ENCODE measurements at regions not wholly inside any gene's neighbourhood (a gene's known extent, or its start where the extent isn't known, plus 50 kb on each side); places are given as distances from the start of the nearest gene placed in this dataset.

- Histone ChIP-seq H3K4me2 (ENCODE audit: low read depth, low read length, poor library complexity, severe bottlenecking) (no peak overlapping the region), H4K20me1 (ENCODE audit: insufficient read depth, low read length, poor library complexity, severe bottlenecking) (no peaks in the 10 kb centered on the region), H3K9me2 (replicated peaks; ENCODE audit: low read depth, low read length) (no peaks in the 10 kb centered on the region), H3K36me3 (ENCODE audit: insufficient read depth, low read length) (no peaks in the 10 kb centered on the region), H3K27me3 (ENCODE audit: insufficient read depth, low read length, poor library complexity, severe bottlenecking) (no peaks in the 10 kb centered on the region), H3K4me1 (ENCODE audit: insufficient read depth, low read length, poor library complexity, severe bottlenecking) (no peaks in the 10 kb centered on the region), H2AFZ (ENCODE audit: low read length) (no peak overlapping the region), H3K9ac (ENCODE audit: low read depth, low read length, poor library complexity, severe bottlenecking) (no peak overlapping the region), H3F3A (ENCODE audit: low read depth) (no peaks in the 10 kb centered on the region), H3K4me3 (ENCODE audit: low read length, poor library complexity, severe bottlenecking) (no peak overlapping the region), H3K79me2 (ENCODE audit: insufficient read depth, low read length) (no peaks in the 10 kb centered on the region), H3K9me3 (ENCODE audit: insufficient read depth, low read depth, low read length) (no peaks in the 10 kb centered on the region)
- TF ChIP-seq EZH2phosphoT487 (IDR thresholded peaks at IDR 0.05; ENCODE audit: borderline replicate concordance): no peak
- no peak for TF ChIP-seq CTCF (conservative IDR thresholded peaks at IDR 0.05; ENCODE audit: low read length)
Observed at GRCh38 chr13:72313546-72313945, 413.9 kb downstream of the MZT1 start.

GRCh38 chr13:72303941-72304746 lies 423.3 kb downstream of the MZT1 start:
- Histone ChIP-seq H3K27me3 (ENCODE audit: insufficient read depth, low read length, poor library complexity, severe bottlenecking) (no peaks in the 10 kb centered on the region), H3K79me2 (ENCODE audit: insufficient read depth, low read length) (no peaks in the 10 kb centered on the region), H3K9me3 (ENCODE audit: insufficient read depth, low read depth, low read length) (no peaks in the 10 kb centered on the region), H3K36me3 (ENCODE audit: insufficient read depth, low read length) (no peaks in the 10 kb centered on the region), H3F3A (ENCODE audit: low read depth) (no peaks in the 10 kb centered on the region), H3K9ac (ENCODE audit: low read depth, low read length, poor library complexity, severe bottlenecking) (no peak overlapping the region), H2AFZ (ENCODE audit: low read length) (no peak overlapping the region), H3K4me3 (ENCODE audit: low read length, poor library complexity, severe bottlenecking) (no peak overlapping the region), H3K4me2 (ENCODE audit: low read depth, low read length, poor library complexity, severe bottlenecking) (no peak overlapping the region), H3K9me2 (replicated peaks; ENCODE audit: low read depth, low read length) (no peaks in the 10 kb centered on the region), H3K4me1 (ENCODE audit: insufficient read depth, low read length, poor library complexity, severe bottlenecking) (no peaks in the 10 kb centered on the region), H4K20me1 (ENCODE audit: insufficient read depth, low read length, poor library complexity, severe bottlenecking) (no peaks in the 10 kb centered on the region)
- TF ChIP-seq EZH2phosphoT487 (IDR thresholded peaks at IDR 0.05; ENCODE audit: borderline replicate concordance): no peak
- no peak for TF ChIP-seq CTCF (conservative IDR thresholded peaks at IDR 0.05; ENCODE audit: low read length)

GRCh38 chr13:72296246-72296645 lies 429.2 kb upstream of the DACH1 start:
- H3K9me2 ChIP-seq (replicated peaks; ENCODE audit: low read depth, low read length): no peaks in the 10 kb centered on the region
- H3K9me3 ChIP-seq (ENCODE audit: insufficient read depth, low read depth, low read length): no peaks in the 10 kb centered on the region
- H3K9ac ChIP-seq (ENCODE audit: low read depth, low read length, poor library complexity, severe bottlenecking): no peak overlapping the region
- no peaks in the 10 kb centered on the region for H3K27me3 ChIP-seq (ENCODE audit: insufficient read depth, low read length, poor library complexity, severe bottlenecking)
- no peaks in the 10 kb centered on the region for H4K20me1 ChIP-seq (ENCODE audit: insufficient read depth, low read length, poor library complexity, severe bottlenecking)
- no peak for TF ChIP-seq CTCF (conservative IDR thresholded peaks at IDR 0.05; ENCODE audit: low read length)
- TF ChIP-seq EZH2phosphoT487 (IDR thresholded peaks at IDR 0.05; ENCODE audit: borderline replicate concordance): no peak
- H3K79me2 ChIP-seq (ENCODE audit: insufficient read depth, low read length): no peaks in the 10 kb centered on the region
- no peak overlapping the region for H2AFZ ChIP-seq (ENCODE audit: low read length)
- H3K4me2 ChIP-seq (ENCODE audit: low read depth, low read length, poor library complexity, severe bottlenecking): no peak overlapping the region
- H3K4me1 ChIP-seq (ENCODE audit: insufficient read depth, low read length, poor library complexity, severe bottlenecking): no peaks in the 10 kb centered on the region
- H3K36me3 ChIP-seq (ENCODE audit: insufficient read depth, low read length): no peaks in the 10 kb centered on the region
- no peaks in the 10 kb centered on the region for H3F3A ChIP-seq (ENCODE audit: low read depth)
- no peak overlapping the region for H3K4me3 ChIP-seq (ENCODE audit: low read length, poor library complexity, severe bottlenecking)

Measured in Loucy (cell line).